HTR-8/SVneo (cell line): ENCODE measurements at regions not wholly inside any gene's neighbourhood (a gene's known extent, or its start where the extent isn't known, plus 50 kb on each side); places are given as distances from the start of the nearest gene placed in this dataset.
A peak's percentile ranks its signal among the peaks of the same experiment; 100 is the strongest.
"Not testable (repeated sequence)": the region's sequence is repeated elsewhere in the genome, so short reads cannot be mapped to it uniquely, and the experiment has no call there.

Experiments used
- DNase-seq: peaks from one replicate; pipeline ENCODE4 v3.0.0; 2011; ENCODE audit warnings: low spot score, mixed read lengths; ENCODE audit not compliant: insufficient read length
- FAIRE-seq: peaks from 2 replicates; lab custom pipeline; 2011; peaks lifted over from hg19 to GRCh38; lab: Jason Lieb, UNC

DNA sequence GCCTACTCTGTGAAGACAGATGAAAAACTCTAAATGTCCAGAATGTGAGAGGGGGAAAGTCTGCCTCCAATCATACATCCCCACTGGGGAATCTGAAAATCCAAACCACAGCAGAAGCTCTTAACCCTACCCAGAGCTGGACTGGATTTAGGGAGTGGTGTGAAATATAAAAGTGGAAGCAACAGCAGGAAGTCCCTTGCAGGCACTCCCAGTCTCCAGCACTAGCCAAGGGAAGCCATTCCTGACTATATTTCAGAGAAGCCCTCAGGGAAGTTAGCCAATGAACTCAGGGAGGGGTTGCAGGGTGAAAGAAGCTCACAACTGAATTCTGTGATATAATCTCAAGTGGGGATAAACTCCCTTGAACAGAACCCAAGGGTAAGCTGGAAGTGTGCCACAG, 51.5 kb downstream of the CRPPA start:
- FAIRE-seq = no peak
- no peak for DNase-seq

DNA sequence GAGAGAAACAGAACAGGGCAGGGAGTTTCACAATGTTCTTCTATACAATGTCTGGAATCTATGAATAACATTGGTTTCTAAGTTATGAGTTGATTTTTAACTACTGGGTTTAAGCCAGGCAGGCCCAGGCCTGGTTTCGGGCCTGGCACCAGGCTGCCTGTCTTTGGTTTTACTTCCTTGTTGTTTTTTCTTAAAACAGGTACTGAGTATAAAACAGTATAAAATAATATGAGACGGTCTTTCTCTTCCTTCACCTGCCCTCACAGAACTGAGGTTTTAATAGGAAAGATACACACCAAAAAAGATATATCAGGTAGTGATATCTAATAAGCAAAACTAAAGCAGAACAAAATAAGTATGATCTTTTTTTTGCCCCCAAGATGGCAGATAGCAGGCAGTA, 52.0 kb downstream of the CRPPA start:
- not testable (repeated sequence) for FAIRE-seq, DNase-seq

DNA sequence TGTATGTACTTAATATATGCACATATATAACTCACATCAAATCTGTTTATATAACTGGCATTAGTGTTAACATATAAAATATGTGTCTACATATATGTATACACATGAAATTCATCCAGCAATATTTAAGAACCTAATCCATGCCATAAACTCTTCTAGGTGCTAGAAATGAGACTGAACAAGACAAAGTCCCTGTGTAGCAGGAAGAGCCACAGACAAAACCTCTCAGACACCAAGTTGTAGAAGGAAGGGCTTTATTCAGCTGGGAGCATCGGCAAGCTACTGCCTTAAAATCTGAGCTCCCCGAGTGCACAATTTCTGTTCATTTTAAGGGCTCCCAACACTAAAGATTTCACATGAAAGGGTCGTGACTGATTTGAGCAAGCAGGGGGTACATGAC, 52.5 kb downstream of the CRPPA start:
- FAIRE-seq (no peak), DNase-seq (no peak)

DNA sequence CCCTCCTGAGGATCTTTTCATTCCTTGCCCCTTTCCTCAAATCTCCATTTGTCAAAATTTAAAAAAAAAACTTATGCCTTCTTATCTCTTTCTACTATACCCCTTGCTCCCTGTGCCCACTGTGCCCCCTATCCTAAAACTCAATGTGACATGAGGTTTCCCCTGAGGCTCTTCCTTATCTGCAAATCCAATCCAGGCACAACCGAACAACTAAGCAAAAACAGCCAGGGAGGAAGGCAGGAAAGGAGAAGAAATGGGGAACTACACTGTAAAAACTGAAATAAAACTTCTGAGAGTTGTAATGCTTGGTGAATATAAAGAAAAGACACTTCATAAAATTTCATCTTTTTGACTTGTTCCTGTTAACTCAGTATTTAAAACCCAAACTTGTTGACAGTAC, 54.2 kb downstream of the CRPPA start:
- no peak for FAIRE-seq
- DNase-seq = no peak

DNA sequence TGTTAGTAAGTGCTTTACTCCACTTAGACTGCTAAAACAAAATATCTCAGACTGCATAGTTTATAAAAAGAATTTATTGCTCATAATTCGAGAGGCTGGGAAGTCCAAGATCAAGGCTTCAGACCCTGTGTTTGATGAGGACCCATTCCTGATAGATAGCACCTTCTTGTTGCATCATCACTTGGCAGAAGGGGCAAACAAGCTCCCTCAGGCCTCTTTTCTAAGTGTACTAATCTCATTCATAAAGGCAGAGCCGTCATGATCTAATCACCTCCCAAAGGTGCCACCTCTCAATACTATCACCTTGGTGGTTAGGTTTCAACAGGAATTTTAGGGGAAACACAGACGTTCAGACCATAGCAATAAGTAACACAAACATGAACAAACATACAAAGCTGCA, 55.4 kb downstream of the CRPPA start:
- FAIRE-seq (no peak), DNase-seq (no peak)

DNA sequence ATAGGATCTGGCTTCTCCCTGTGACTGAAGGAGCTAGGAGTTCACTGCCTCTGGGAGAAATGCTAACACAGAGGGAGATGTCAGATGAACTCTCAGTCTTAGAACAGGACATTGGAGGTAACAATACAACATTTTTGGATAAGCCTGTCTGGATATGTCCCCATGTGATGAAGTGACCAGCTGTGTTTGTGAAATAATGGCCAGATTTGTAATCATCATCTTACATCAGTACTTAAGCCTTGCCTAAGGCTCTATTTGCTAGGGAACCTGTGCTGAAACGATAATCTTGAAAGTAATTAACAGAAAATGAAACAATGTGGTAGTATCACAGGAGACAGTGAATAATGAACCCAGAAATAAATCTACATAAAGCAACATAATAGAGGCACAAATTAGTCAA, 56.2 kb downstream of the CRPPA start:
- FAIRE-seq (no peak), DNase-seq (no peak)

DNA sequence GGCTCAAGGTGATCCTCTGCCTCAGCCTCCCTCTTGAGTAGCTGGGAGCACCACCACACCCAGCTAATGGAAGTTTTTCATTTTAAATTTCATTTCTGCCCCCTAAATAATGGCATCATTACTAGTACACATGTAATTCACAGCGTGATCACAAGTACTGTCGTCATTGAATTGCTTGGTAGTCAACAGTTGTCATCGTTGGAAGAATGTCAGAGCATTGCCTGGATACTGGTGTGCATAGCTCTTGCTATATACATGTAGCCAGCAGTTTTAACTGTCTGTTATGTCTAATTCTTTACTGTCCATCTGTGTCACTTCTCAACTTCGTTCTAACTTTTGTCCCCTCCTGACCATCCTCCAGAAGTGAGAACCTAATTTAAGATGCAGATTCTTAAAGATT, 62.1 kb downstream of the CRPPA start:
- no peak for FAIRE-seq
- DNase-seq = no peak

DNA sequence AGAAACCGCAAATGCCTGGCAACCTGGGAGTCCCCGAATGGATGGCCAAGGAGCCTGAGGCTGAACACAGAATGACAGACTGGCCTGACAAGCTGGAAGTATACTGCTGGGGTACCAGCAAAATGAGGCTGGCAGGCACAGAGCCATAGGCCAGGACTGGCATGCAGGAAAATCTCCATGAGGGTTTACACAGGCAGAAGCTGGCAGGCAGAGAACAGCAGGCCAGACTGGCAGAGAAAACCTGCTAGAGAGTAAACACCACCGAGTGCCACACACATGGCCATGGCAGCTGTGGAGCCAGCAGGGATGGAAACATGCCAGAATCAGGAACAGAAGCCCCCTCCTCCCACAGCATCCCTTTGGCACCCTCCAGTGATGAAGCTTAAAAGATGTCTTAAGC, 63.4 kb downstream of the CRPPA start:
- no peak for FAIRE-seq
- no peak for DNase-seq

DNA sequence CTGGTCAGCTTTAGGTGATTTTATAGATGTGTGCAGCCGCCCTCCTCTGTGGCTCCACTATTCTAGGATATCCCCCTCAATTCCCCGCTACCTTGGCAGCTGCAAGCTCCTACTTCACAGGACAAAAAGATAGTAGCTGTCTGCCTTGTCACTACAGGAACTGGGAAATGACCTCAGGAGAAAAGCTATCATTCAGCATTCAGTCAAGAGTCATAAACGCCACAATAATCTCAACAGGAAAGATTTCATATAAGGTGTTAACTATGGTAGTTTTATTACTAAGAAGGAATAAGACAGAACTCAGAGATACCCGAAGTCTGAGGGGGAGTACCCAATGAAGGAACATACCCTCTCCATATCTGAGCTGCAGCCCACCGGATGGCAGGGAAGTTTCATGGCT, 63.9 kb downstream of the CRPPA start:
- FAIRE-seq (no peak), DNase-seq (no peak)

DNA sequence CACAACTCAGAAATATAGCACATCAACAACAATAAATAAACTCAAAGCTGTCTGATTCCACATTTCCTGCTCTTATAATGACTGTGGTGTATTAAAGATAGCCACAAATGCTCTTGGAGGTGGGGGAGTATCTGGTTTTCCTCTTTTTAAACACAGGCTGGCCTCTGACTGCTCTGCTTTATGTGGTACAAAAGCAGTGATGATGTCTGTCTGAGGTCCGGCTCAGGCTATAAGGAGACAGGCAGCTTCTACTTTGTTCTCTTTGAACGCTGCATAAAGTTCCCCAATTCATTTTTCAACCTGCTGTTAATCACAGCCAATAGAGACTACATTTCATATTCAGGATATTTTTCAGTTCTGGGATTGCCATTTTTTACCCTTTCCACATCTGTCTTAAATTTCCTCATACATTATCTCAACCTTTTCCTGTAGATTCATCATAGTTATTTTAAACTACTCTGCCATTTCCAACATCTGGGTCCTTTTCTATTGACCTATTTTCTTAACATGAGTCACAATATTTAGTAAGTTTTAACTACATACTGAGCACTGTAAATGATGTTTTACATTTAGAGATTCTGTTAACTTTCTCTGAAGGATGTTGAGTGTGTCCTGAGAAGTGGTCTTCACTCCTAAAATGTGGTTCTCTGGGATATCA, 64.9 kb downstream of the CRPPA start:
- DNase-seq = no peak
- no peak for FAIRE-seq

DNA sequence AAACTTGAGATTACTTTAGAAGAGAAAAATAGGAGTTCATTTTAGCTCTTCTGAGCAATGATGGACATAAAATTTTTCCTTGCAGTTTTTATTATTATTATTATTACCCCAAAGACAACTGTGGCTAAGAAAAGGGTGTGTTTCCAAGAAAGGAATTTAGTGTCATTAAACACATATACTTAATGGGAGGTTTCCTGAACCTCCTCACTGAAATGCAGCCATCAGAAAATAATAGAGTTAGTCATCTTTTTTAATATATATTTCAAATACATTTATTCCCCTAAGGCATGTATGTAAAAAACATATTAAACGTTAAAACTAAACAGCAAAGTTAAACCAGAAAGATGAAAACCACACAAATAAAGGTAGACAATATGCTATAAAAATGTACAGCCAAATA, 66.8 kb downstream of the CRPPA start:
- DNase-seq (no peak), FAIRE-seq (no peak)

DNA sequence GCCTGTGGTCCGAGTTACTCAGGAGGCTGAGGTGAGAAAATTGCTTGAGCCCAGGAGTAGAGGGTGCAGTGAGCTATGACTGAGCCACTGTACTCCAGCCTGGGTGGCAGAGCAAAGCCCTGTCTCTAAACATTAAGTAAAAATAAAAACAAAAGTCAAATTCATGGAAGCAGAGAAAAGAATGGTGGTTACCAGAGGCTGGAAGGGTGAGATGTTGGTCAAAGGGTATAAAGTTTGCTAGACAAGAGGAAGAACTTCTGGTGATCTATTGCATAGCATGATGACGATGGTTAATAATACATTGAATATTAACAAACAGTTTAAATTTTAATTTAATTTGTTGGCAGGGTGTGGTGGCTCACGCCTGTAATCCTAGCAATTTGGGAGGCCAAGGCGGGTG, 68.1 kb downstream of the CRPPA start:
- FAIRE-seq (no peak), DNase-seq (no peak)

DNA sequence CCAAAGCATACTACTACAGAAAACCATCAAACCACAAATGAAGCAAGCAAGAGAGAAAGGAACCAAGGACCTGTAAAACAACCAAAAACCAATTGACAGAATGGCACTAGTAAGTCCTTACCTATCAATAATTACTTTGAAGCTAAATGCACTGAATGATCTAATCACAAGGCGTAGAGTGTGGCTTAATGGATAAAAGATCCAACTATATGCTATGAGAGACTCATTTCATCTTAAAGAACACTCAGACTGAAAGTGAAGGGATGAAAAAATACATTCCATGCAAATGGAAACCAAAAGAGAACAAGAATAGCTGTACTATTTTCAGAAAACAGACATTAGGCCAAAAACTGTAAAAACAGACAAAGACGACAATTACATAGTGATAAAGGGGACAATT, 70.7 kb downstream of the CRPPA start:
- DNase-seq (no peak), FAIRE-seq (no peak)

DNA sequence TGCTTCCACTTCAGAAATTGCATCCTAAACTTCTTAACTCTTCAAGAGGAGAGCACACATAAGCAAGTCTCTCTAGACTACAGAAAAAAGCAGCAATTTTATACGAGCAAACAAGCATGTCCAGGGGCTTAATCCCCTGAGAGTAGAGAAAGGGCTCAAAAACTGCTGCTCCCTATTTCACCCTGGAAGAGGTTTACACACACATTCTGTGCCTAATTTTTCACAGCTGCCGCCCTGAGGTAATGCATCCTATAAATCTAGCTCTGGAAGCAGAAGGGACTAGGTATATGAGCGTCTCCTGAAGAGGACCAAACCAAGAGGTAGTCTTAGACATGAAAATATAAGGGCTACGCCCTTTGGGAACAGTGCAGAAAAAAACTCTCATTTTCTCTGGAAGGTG, 73.1 kb downstream of the CRPPA start:
- FAIRE-seq (no peak), DNase-seq (no peak)

DNA sequence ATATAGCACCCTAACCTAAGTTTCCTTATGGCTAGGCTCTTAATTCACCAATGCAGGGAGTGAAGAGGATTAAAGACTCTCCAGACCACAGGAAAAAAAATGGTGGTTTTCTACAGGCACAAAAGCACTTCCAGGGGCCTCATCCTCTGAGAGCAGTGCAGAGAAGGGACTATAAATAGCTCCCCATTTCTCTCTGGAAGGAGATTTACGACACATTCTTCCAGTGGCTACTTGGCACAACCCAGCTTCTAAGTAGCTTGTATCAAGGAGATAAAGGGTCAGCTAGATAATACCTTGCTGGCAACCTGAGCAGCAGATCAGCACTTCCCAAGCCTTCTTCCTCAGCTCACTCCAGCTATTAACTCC, 73.5 kb downstream of the CRPPA start:
- FAIRE-seq (no peak), DNase-seq (peak; percentile 8)

DNA sequence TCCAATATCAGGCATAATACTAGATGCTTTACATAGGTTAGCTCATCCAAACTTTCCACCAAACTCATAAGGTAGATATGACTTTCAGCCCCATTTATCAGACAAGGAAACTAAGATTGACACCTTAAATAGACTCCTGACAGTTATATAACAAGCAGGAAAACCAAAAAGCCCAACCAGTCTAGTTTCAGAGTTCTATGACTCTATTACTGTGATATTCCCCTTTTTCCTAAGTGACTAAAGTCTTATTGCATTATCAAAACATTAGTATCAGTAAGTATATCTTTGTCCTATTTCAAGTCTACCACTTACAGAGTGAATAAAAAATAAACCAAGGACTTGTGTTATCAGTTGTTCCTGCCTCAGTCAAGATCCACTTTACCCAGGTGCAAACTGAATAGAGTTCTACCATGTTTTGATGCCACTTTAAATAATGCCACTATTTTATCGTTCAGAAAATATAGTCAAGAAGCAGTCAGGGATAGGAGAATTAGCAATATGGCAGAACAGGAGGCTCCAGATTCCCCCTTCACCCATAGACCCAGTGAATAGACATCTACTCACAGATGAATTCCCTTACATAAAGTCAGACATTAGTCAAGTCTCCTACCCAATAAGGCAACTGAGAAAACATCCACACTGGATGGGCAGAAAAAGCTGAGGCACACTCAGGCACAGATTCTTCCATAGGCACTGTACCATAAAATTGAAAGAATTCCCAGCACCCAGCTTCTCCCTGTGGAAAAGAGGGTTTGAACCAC, 74.1 kb downstream of the CRPPA start:
- no peak for DNase-seq
- no peak for FAIRE-seq

DNA sequence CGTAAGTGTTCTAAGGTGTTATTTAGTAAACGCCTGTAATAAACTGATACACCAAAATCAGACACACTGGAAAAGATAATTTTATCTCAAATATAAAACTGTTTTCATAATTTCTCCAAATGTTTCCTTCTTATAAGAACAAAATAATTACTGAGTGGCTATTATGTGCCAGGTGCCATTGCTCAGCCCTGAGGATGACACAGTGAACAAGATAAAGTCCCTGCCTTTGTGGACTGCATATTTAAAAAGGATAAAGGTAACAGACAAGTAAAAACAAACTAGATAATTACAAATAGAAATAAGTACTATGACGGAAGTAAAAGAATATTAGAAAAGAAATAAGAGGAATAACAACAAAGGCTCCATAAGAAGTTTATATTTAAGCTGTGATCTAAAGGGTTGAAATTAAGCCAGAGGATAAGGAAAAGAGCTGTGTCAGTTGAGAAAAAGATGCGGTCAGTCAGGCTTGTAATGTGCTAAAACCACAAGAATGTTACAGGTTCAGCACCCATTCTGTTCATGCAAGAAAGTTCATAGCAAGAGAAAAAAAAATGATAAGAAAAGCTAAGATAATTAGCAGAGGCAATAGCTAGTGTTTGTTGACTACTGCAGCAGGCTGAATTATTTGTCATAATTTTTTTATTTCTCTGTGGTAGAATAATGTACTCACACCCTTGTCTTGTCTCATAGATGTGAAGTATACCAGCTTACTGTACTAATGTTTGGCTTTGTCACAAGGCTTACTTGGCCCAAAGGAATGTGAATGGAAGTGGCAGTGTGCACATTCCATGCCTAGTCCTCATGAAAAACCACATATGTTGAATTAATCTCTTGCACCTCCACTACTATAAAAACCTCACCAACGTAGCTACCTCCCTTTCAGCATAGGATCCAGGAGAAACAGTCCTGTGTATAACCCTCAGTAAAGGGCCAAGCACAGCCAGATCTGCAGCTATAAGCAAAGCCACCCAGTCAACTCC, 75.1 kb downstream of the CRPPA start:
- FAIRE-seq (peak; percentile 70), DNase-seq (peak; percentile 44)

DNA sequence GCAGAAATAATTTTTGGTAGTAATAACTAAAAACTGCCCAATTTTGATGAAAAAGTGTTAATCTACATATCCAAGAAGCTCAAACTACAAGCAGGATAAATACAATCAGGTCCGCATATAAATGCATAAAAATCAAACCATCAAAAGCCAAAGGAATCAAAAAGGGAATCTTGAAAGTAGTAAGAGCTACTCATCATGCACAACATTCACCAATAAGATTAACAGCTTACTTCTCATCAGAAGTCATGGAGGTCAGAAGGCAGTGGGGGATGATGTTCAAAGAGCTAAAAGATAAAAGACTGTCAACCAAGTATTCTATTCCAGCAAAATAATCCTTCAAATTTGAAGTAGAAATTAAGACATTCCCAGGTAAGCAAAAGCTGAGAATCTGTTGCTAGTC, 76.4 kb downstream of the CRPPA start:
- no peak for DNase-seq
- FAIRE-seq = no peak

DNA sequence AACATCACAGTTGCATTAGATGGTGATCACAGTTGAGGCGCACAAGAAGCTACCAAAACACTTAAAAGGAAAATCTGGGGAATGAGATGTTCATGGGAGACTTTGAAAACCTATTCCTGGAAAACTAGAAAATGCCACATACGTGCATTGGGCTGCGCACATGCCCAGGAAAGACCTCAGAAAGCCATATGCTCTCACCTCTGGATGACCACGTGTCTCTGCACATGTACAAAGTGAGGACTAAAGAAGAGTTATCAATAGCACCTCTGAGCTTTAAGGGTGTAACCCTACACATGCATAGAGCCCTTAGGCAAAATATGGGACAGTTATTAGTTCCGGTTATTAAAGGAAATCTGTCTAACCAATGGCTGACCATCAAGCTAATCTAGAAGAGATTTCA, 77.7 kb downstream of the CRPPA start:
- no peak for FAIRE-seq
- DNase-seq = no peak

DNA sequence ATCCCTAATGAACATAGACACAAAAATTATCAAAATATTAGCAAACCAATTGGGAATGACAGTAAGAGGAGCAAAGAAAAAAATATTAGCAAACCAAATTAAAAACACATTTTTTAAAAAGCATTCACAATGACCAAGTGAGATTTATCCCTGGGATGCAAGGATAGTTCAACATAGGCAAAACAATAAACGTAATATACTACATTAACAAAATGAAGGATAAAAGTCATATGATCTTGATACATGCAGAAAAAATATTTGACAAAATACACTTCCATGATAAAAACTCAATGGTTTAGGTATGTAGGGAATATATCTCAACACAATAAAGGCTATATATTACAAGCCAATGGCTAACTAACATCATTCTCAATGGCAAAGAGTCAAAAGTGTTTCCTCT, 83.3 kb downstream of the CRPPA start:
- DNase-seq = no peak
- FAIRE-seq = no peak

DNA sequence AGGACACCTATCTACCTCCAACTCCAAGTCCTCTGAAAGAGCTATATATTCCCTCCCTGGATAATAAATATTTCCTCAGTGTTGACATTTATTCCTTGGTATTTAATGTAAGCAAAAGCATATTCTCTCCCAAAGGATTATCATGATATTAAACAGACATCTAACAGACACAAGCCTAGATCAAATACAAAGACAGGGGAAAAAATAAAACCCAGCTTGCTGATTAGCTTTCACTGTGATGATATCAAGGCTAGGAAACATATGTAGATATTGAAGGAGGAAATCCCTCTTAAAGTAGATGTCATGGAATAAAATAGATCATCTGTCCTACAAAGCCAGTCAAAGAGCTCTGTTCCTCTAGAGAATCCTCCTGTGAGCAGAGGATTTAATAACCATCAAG, 95.2 kb downstream of the CRPPA start:
- DNase-seq = no peak
- FAIRE-seq = no peak
